GM23338 (cell line): ENCODE measurements at regions not wholly inside any gene's neighbourhood (a gene's known extent, or its start where the extent isn't known, plus 50 kb on each side); places are given as distances from the start of the nearest gene placed in this dataset.

Experiments
- ATAC-seq: fragments of 200-7000 bp; cut with Tn5 transposase; 3 replicates; pipeline ENCODE4 v1.9.1; 2020
- DNase-seq: peaks from one replicate; pipeline ENCODE4 v3.0.0-alpha.2; 2015; ENCODE audit warnings: low spot score
- H2AFZ ChIP-seq: fragments of 200-600 bp; sonication (generic); 2 replicates; pipeline ENCODE4 v1.8.0; 2016; ENCODE audit warnings: antibody characterized with exemption, mild to moderate bottlenecking, moderate library complexity
- H3F3A ChIP-seq: fragments of 200-600 bp; sonication (generic); replicated peaks from 2 replicates; pipeline ENCODE4 v1.8.0; 2017; ENCODE audit warnings: antibody characterized with exemption, mixed run types, low read depth
- H3K27ac ChIP-seq: fragments of 200-600 bp; sonication (generic); 2 replicates; pipeline ENCODE4 v1.6.1; 2016; ENCODE audit warnings: low read depth
- H3K27me3 ChIP-seq: fragments of 200-600 bp; sonication (generic); 2 replicates; pipeline ENCODE4 v1.8.0; 2016; ENCODE audit warnings: mild to moderate bottlenecking, mixed run types, moderate library complexity; ENCODE audit not compliant: insufficient read depth
- H3K36me3 ChIP-seq: fragments of 200-600 bp; sonication (generic); 2 replicates; pipeline ENCODE4 v1.8.0; 2016; ENCODE audit warnings: mild to moderate bottlenecking; ENCODE audit not compliant: insufficient read depth
- H3K4me1 ChIP-seq: fragments of 200-600 bp; sonication (generic); 2 replicates; pipeline ENCODE4 v1.8.0; 2016; ENCODE audit warnings: mild to moderate bottlenecking, moderate library complexity; ENCODE audit not compliant: insufficient read depth
- H3K4me2 ChIP-seq: fragments of 200-600 bp; sonication (generic); 2 replicates; pipeline ENCODE4 v1.7.1; 2017; ENCODE audit warnings: mixed run types
- H3K4me3 ChIP-seq: fragments of 200-600 bp; sonication (generic); 2 replicates; pipeline ENCODE4 v1.6.1; 2016; ENCODE audit warnings: mixed run types
- H3K79me2 ChIP-seq: fragments of 200-600 bp; sonication (generic); replicated peaks from 2 replicates; pipeline ENCODE4 v1.8.0; 2017; ENCODE audit warnings: mild to moderate bottlenecking; ENCODE audit not compliant: insufficient read depth
- H3K9me2 ChIP-seq: fragments of 200-600 bp; sonication (generic); 2 replicates; pipeline ENCODE4 v1.8.0; 2017; ENCODE audit not compliant: insufficient read depth
- H4K20me1 ChIP-seq: fragments of 200-600 bp; sonication (generic); replicated peaks from 2 replicates; pipeline ENCODE4 v1.8.0; 2017; ENCODE audit warnings: mild to moderate bottlenecking; ENCODE audit not compliant: insufficient read depth
- H3K27ac Mint-ChIP-seq: 2 replicates; pipeline ENCODE4 v1.8.0; 2020; ENCODE audit warnings: inconsistent platforms, mild to moderate bottlenecking, moderate library complexity, mixed read lengths
- H3K27me3 Mint-ChIP-seq: 3 replicates; pipeline ENCODE4 v1.8.0; 2022; ENCODE audit warnings: low read depth, mild to moderate bottlenecking, moderate library complexity, mixed read lengths, inconsistent platforms; ENCODE audit not compliant: insufficient read depth, poor library complexity
- H3K36me3 Mint-ChIP-seq: 3 replicates; pipeline ENCODE4 v1.8.0; 2021; ENCODE audit warnings: low read depth, mild to moderate bottlenecking, inconsistent platforms, moderate library complexity, mixed read lengths
- H3K4me1 Mint-ChIP-seq: 3 replicates; pipeline ENCODE4 v1.8.0; 2020; ENCODE audit warnings: mild to moderate bottlenecking, inconsistent platforms, mixed read lengths
- H3K4me3 Mint-ChIP-seq: 3 replicates; pipeline ENCODE4 v1.8.0; 2021; ENCODE audit warnings: moderate library complexity, mild to moderate bottlenecking, inconsistent platforms, mixed read lengths
- H3K9me3 Mint-ChIP-seq: 3 replicates; pipeline ENCODE4 v1.8.0; 2020; ENCODE audit warnings: moderate library complexity, mild to moderate bottlenecking, inconsistent platforms, mixed read lengths
- CTCF ChIP-seq, 2 experiments: fragments of 200-600 bp in 1 of 2; sonication (generic) in 1 of 2; conservative IDR thresholded peaks; 2 replicates each; pipeline versions ENCODE4 v1.5.1 to v1.6.1; 2016 to 2017; ENCODE audit warnings: antibody characterized with exemption in 2 of 2, low read depth in 2 of 2, mild to moderate bottlenecking in 2 of 2, moderate library complexity in 1 of 2
- ETS1 ChIP-seq: IDR thresholded peaks from 2 replicates; pipeline ENCODE4 v1.6.1; 2016; ENCODE audit warnings: antibody characterized with exemption
- EZH2 ChIP-seq: fragments of 200-600 bp; sonication (generic); IDR thresholded peaks from one replicate; pipeline ENCODE4 v1.8.0; 2017; ENCODE audit warnings: antibody characterized with exemption, mild to moderate bottlenecking, low read depth; ENCODE audit not compliant: unreplicated experiment
- EZH2phosphoT487 ChIP-seq: fragments of 200-600 bp; sonication (generic); IDR thresholded peaks from one replicate; pipeline ENCODE4 v1.8.1; 2018; ENCODE audit warnings: antibody characterized with exemption; ENCODE audit not compliant: unreplicated experiment
- JUNB ChIP-seq: IDR thresholded peaks from one replicate; pipeline ENCODE4 v1.6.1; 2016; ENCODE audit warnings: antibody characterized with exemption; ENCODE audit not compliant: unreplicated experiment
- NANOG ChIP-seq: IDR thresholded peaks from 2 replicates; pipeline ENCODE4 v1.6.1; 2016; ENCODE audit warnings: antibody characterized with exemption, borderline replicate concordance
- POLR2AphosphoS5 ChIP-seq: IDR thresholded peaks from 2 replicates; pipeline ENCODE4 v1.6.1; 2016; ENCODE audit warnings: antibody characterized with exemption, low read depth
- REST ChIP-seq: IDR thresholded peaks from one replicate; pipeline ENCODE4 v1.6.1; 2018; ENCODE audit warnings: antibody characterized with exemption; ENCODE audit not compliant: unreplicated experiment
- STAT1 ChIP-seq: IDR thresholded peaks from one replicate; pipeline ENCODE4 v1.6.1; 2016; ENCODE audit warnings: antibody characterized with exemption; ENCODE audit not compliant: unreplicated experiment
- ZNF114 ChIP-seq: fragments of 250-450 bp; sonication (Bioruptor Pico); IDR thresholded peaks from 2 replicates; pipeline ENCODE4 v1.5.0; 2020; ENCODE audit warnings: mild to moderate bottlenecking, moderate library complexity
- ZNF331 ChIP-seq: fragments of 250-450 bp; sonication (Bioruptor Pico); IDR thresholded peaks from 2 replicates; pipeline ENCODE4 v1.5.0; 2020; ENCODE audit warnings: low read depth, mild to moderate bottlenecking, moderate library complexity

- ATAC-seq (no peak), DNase-seq (no peak)
- Histone ChIP-seq H3F3A (no peaks in the 10 kb centered on the region), H3K27ac (no peak overlapping the region), H2AFZ (no peak overlapping the region), H3K27me3 (no peaks in the 10 kb centered on the region), H3K79me2 (no peaks in the 10 kb centered on the region), H3K4me3 (no peak overlapping the region), H3K9me2 (peaks cover 3% of the 10 kb centered on the region; the same call in 1 of the 2 replicates), H3K4me2 (no peak overlapping the region), H3K4me1 (no peaks in the 10 kb centered on the region), H4K20me1 (no peaks in the 10 kb centered on the region), H3K36me3 (no peaks in the 10 kb centered on the region)
- Mint-ChIP-seq H3K4me3 (no peak overlapping the region), H3K27ac (no peak overlapping the region), H3K36me3 (no peaks in the 10 kb centered on the region), H3K27me3 (no peaks in the 10 kb centered on the region), H3K9me3 (no peaks in the 10 kb centered on the region), H3K4me1 (peaks cover 6% of the 10 kb centered on the region; the same call in 2 of the 3 replicates)
- TF ChIP-seq POLR2AphosphoS5 (no peak), REST (no peak), STAT1 (no peak), EZH2phosphoT487 (no peak), EZH2 (no peak), ZNF331 (no peak), NANOG (no peak), ZNF114 (CRISPR knock-in tag) (no peak), JUNB (no peak)
These were observed 192.7 kb upstream of the SLC35B3 start for GRCh38 chr6:8628063-8628462.

- no peaks in the 10 kb centered on the region for H3K27me3 ChIP-seq
- H3K4me3 ChIP-seq = no peak overlapping the region
- Mint-ChIP-seq H3K27ac (no peak overlapping the region), H3K4me3 (no peak overlapping the region), H3K9me3 (no peaks in the 10 kb centered on the region), H3K4me1 (no peaks in the 10 kb centered on the region), H3K27me3 (no peaks in the 10 kb centered on the region), H3K36me3 (no peaks in the 10 kb centered on the region)
- no peaks in the 10 kb centered on the region for H4K20me1 ChIP-seq
- no peak overlapping the region for H3K4me2 ChIP-seq
- H3K9me2 ChIP-seq = peaks cover 3% of the 10 kb centered on the region; the same call in 1 of the 2 replicates
- no peaks in the 10 kb centered on the region for H3F3A ChIP-seq
- no peak overlapping the region for H3K27ac ChIP-seq
- H3K79me2 ChIP-seq = no peaks in the 10 kb centered on the region
- H3K4me1 ChIP-seq = no peaks in the 10 kb centered on the region
- no peak for DNase-seq
- H2AFZ ChIP-seq = no peak overlapping the region
- ATAC-seq = no peak
- H3K36me3 ChIP-seq = no peaks in the 10 kb centered on the region
- no peak for TF ChIP-seq POLR2AphosphoS5
- no peak for TF ChIP-seq ETS1
- TF ChIP-seq JUNB = no peak
- TF ChIP-seq ZNF114 (CRISPR knock-in tag) = no peak
- no peak for TF ChIP-seq EZH2
- no peak for TF ChIP-seq CTCF (conservative IDR thresholded peaks at IDR 0.05; ENCODE audit: low read depth in 2 of 2)
These were observed 191.9 kb upstream of the SLC35B3 start for GRCh38 chr6:8627085-8627861.
